HepG2 (cell line): ENCODE measurements at regions not wholly inside any gene's neighbourhood (a gene's known extent, or its start where the extent isn't known, plus 50 kb on each side); places are given as distances from the start of the nearest gene placed in this dataset.

Experiments
- ASH2L ChIP-seq: fragments of 300-600, 200-600 bp; sonication (generic); IDR thresholded peaks from 2 replicates; pipeline ENCODE4 v1.7.0; 2017; ENCODE audit warnings: low read depth, mild to moderate bottlenecking, moderate library complexity, mixed read lengths, low read length; ENCODE audit not compliant: insufficient read length
- CHD2 ChIP-seq: IDR thresholded peaks from 2 replicates; pipeline ENCODE4 v1.6.1; 2011; ENCODE audit warnings: low read depth, low read length, improper control_type of control experiment
- KLF6 ChIP-seq: IDR thresholded peaks from 2 replicates; pipeline ENCODE4 v1.8.0; 2016; ENCODE audit warnings: missing biosample characterization, missing genetic modification reagents
- NR2C2 ChIP-seq: sonication (generic); formaldehyde crosslinking; IDR thresholded peaks from 2 replicates; pipeline ENCODE4 v1.4.0; 2020; ENCODE audit warnings: missing genetic modification reagents, mild to moderate bottlenecking, moderate library complexity, borderline replicate concordance
- RBAK ChIP-seq: sonication (generic); formaldehyde crosslinking; IDR thresholded peaks from 2 replicates; pipeline ENCODE4 v1.5.1; 2020; ENCODE audit warnings: mild to moderate bottlenecking, missing genetic modification reagents
- TAF15 ChIP-seq: fragments of 200-400 bp; formaldehyde crosslinking; IDR thresholded peaks from one replicate; pipeline ENCODE4 v1.6.1; 2018; ENCODE audit warnings: mild to moderate bottlenecking, low read depth, low read length; ENCODE audit not compliant: poor library complexity, severe bottlenecking
- TEAD3 ChIP-seq: optimal IDR thresholded peaks from 2 replicates; pipeline ENCODE3; 2016; ENCODE audit warnings: borderline replicate concordance
- ZNF256 ChIP-seq: sonication (generic); formaldehyde crosslinking; conservative IDR thresholded peaks from 2 replicates; pipeline ENCODE4 v1.4.0; 2020; ENCODE audit warnings: missing genetic modification reagents
- ZNF382 ChIP-seq: sonication (generic); formaldehyde crosslinking; IDR thresholded peaks from 2 replicates; pipeline ENCODE4 v1.5.0; 2020; ENCODE audit warnings: missing genetic modification reagents, mild to moderate bottlenecking, borderline replicate concordance
- ZNF564 ChIP-seq: sonication (generic); formaldehyde crosslinking; IDR thresholded peaks from 2 replicates; pipeline ENCODE4 v1.8.1; 2023; ENCODE audit warnings: mild to moderate bottlenecking, missing genetic modification reagents
- ZNF7 ChIP-seq: IDR thresholded peaks from 2 replicates; pipeline ENCODE4 v1.6.1; 2016; ENCODE audit warnings: missing biosample characterization, missing genetic modification reagents
- ZNF781 ChIP-seq: sonication (generic); formaldehyde crosslinking; IDR thresholded peaks from 2 replicates; pipeline ENCODE4 v1.5.1; 2020; ENCODE audit warnings: borderline replicate concordance, mild to moderate bottlenecking, missing genetic modification reagents; ENCODE audit errors: not compliant biosample characterization
- TF ChIP-seq, protein P1 (sequence below), 2 experiments: fragments of 450-650 bp in 1 of 2; sonication (generic) in 1 of 2; formaldehyde crosslinking in 1 of 2; IDR thresholded peaks; 2 replicates each; pipeline versions ENCODE4 v1.6.1 to v1.8.0; 2016 to 2022; ENCODE audit warnings: antibody characterized with exemption in 1 of 2, mild to moderate bottlenecking in 1 of 2, missing genetic modification reagents in 1 of 2
- TF ChIP-seq, protein P2 (sequence below): sonication (generic); formaldehyde crosslinking; IDR thresholded peaks from 2 replicates; pipeline ENCODE4 v1.4.0; 2020; ENCODE audit warnings: mild to moderate bottlenecking, missing genetic modification reagents, borderline replicate concordance
- TF ChIP-seq, protein P3 (sequence below): sonication (generic); formaldehyde crosslinking; IDR thresholded peaks from 2 replicates; pipeline ENCODE4 v1.4.0; 2020; ENCODE audit warnings: missing genetic modification reagents

DNA sequence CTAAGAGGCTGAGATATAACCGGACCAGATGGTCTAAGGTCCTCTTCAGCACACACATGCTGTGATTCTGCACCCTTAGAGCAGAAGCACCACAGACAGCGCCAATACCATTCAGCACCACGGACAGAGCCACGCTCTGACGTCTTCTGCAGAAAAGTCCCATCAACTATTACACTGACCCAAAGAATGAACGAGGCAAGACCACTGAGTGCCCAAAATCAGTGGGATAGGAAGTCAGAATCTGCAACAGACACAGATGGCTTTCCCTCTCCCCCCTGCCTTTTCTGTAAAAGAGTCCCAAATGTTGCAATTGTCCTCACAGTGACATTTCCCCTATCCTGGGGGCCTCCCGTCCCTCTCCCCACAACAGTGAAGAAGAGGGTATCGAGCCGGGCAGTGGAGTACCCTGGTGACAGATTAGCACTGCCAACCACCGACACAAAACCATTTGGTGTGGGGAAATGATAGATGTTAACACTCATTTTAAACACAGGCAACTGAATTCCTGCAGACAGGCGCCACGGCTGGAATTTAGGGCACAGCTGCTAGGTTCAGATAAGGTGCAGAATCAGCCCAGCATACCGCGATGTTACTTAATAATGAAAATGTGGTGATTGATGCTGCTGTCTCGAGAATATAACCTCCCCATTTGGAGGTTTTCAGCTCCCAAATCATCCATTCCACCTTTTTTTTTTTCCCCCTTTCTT lies 66.6 kb upstream of the CTNNBL1 start (continued):
- TF ChIP-seq, protein P1, sequence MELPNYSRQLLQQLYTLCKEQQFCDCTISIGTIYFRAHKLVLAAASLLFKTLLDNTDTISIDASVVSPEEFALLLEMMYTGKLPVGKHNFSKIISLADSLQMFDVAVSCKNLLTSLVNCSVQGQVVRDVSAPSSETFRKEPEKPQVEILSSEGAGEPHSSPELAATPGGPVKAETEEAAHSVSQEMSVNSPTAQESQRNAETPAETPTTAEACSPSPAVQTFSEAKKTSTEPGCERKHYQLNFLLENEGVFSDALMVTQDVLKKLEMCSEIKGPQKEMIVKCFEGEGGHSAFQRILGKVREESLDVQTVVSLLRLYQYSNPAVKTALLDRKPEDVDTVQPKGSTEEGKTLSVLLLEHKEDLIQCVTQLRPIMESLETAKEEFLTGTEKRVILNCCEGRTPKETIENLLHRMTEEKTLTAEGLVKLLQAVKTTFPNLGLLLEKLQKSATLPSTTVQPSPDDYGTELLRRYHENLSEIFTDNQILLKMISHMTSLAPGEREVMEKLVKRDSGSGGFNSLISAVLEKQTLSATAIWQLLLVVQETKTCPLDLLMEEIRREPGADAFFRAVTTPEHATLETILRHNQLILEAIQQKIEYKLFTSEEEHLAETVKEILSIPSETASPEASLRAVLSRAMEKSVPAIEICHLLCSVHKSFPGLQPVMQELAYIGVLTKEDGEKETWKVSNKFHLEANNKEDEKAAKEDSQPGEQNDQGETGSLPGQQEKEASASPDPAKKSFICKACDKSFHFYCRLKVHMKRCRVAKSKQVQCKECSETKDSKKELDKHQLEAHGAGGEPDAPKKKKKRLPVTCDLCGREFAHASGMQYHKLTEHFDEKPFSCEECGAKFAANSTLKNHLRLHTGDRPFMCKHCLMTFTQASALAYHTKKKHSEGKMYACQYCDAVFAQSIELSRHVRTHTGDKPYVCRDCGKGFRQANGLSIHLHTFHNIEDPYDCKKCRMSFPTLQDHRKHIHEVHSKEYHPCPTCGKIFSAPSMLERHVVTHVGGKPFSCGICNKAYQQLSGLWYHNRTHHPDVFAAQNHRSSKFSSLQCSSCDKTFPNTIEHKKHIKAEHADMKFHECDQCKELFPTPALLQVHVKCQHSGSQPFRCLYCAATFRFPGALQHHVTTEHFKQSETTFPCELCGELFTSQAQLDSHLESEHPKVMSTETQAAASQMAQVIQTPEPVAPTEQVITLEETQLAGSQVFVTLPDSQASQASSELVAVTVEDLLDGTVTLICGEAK (IDR thresholded peaks at IDR 0.05): no peak
- TF ChIP-seq, protein P1 (CRISPR knock-in tag; IDR thresholded peaks at IDR 0.05): peak; percentile 95
- TF ChIP-seq ZNF7 (CRISPR knock-in tag) (peak; percentile 96), NR2C2 (peak; percentile 56; the same call in 1 of the 2 replicates), TAF15 (no peak), ASH2L (no peak), ZNF781 (CRISPR knock-in tag) (peak; percentile 100), TEAD3 (CRISPR knock-in tag) (peak; percentile 95), RBAK (peak; percentile 87), ZNF256 (CRISPR knock-in tag) (peak; percentile 100), KLF6 (peak; percentile 100), ZNF382 (CRISPR knock-in tag) (no peak), ZNF564 (peak; percentile 98), CHD2 (no peak)
- TF ChIP-seq, protein P2, sequence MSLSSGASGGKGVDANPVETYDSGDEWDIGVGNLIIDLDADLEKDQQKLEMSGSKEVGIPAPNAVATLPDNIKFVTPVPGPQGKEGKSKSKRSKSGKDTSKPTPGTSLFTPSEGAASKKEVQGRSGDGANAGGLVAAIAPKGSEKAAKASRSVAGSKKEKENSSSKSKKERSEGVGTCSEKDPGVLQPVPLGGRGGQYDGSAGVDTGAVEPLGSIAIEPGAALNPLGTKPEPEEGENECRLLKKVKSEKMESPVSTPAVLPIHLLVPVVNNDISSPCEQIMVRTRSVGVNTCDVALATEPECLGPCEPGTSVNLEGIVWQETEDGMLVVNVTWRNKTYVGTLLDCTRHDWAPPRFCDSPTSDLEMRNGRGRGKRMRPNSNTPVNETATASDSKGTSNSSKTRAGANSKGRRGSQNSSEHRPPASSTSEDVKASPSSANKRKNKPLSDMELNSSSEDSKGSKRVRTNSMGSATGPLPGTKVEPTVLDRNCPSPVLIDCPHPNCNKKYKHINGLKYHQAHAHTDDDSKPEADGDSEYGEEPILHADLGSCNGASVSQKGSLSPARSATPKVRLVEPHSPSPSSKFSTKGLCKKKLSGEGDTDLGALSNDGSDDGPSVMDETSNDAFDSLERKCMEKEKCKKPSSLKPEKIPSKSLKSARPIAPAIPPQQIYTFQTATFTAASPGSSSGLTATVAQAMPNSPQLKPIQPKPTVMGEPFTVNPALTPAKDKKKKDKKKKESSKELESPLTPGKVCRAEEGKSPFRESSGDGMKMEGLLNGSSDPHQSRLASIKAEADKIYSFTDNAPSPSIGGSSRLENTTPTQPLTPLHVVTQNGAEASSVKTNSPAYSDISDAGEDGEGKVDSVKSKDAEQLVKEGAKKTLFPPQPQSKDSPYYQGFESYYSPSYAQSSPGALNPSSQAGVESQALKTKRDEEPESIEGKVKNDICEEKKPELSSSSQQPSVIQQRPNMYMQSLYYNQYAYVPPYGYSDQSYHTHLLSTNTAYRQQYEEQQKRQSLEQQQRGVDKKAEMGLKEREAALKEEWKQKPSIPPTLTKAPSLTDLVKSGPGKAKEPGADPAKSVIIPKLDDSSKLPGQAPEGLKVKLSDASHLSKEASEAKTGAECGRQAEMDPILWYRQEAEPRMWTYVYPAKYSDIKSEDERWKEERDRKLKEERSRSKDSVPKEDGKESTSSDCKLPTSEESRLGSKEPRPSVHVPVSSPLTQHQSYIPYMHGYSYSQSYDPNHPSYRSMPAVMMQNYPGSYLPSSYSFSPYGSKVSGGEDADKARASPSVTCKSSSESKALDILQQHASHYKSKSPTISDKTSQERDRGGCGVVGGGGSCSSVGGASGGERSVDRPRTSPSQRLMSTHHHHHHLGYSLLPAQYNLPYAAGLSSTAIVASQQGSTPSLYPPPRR (CRISPR knock-in tag): no peak; the same call in 1 of the 2 replicates
- TF ChIP-seq, protein P3, sequence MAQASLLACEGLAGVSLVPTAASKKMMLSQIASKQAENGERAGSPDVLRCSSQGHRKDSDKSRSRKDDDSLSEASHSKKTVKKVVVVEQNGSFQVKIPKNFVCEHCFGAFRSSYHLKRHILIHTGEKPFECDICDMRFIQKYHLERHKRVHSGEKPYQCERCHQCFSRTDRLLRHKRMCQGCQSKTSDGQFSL (CRISPR knock-in tag): peak; percentile 95; the same call in 1 of the 2 replicates
